HG03045 (cell line): ENCODE measurements at regions not wholly inside any gene's neighbourhood (a gene's known extent, or its start where the extent isn't known, plus 50 kb on each side); places are given as distances from the start of the nearest gene placed in this dataset.

Experiments used
- ATAC-seq: cut with Tn5 transposase; IDR thresholded peaks from one replicate; pipeline ENCODE4 v1.9.1; 2021; ENCODE audit warnings: mild to moderate bottlenecking, moderate library complexity; ENCODE audit not compliant: unreplicated experiment

DNA sequence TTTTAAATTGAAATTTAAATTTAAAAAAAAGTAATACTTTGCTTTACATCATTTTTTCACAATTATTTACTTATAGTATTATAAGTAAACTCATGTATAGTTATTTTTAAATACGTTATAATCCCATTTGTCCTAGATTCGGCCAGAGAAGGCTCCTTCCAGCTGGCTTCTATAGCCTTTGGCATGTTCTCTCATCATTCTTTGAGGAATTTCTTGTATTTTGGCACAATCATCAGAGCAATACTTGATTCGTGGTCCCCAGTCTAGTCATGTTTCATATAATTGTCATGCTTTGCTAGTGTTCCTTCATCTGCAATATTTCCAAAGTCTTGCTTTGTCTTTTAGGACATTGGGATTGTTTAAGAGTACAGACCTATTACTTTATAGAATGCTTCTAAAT is 1037.9 kb upstream of the AGA start:
- no peak for ATAC-seq

DNA sequence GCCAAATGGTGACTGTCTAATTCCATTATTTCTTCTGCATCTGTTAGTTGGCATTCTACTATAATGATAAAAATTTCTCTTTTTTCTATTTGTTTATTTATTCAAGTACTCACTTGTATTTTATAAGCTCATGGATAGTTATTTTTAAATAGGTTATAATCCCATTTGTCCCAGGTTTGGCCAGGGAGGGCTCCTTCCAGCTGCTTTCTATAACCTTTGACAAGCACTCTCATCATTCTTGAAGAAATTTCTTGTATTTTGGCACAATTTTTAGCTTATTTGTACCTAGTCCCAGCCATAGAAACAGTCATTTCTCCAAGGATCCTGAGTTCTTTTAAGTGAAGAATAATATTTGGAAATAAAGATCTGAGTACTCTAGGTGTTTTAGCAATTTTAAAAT is 1038.6 kb upstream of the AGA start:
- no peak for ATAC-seq

DNA sequence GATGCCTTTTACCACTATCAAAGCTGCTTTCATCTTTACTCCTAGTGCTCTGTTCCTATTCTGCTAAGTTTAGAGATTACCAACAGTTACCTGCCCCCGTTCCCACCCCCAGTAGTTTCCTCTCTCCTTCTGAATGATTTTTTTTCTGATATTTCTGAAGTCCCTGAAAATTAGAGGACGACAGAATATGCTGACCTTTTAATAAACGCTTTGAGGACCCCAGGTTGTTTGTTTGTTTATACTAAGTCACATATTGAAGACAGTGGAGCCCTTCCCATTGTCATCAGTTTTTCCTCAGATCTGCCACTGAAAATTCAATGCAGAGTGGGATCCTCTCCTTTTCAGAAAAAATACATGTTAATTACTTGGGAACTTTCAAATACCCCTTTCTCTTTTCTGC is 1039.3 kb upstream of the AGA start:
- no peak for ATAC-seq

DNA sequence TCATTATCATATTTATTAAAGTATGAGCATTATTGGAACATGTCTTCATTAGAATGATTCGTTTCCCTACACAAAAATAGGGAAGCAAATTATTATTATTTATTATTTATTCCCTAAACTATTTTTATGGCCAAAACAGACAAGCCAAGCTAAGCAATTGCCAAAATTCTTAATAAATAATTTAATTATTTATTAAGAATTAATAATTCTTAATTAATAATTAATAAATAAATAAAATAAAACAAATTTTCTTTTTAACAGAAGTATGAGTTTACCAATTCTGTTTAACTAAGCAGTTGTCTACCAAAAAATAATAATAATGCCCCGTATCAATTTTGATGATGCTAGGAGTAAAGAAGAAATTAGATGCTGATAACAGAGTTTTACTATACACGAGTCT is 1080.8 kb upstream of the AGA start:
- ATAC-seq = no peak

DNA sequence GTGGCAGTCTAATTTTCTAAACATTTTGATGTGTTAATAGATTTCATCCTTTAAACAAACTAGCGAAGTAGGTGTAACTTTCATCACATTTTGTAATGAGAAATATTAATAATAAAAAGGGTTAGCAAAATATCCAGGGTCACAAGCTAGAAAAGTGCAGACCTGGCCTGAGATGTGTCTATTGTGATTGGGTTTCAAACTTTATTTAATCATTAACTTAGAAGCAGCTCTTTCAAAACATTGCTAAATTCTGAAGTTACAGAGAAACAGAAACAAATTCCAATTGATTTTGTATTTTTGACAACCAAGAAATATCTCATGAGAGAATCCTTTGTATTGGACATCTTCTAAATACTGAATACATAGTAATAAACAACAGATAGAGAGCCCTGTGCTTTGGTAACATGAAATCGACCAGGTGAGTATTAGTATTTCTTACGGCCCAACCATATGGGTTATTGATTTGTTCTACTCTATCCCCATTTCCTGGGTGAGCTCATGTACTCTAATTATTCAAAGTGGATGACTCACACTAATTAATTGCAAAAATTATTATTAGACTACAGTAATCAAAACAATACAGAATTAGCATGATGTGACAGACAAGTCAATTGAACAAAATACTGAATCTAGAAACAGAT is 1093.8 kb upstream of the AGA start:
- no peak for ATAC-seq

DNA sequence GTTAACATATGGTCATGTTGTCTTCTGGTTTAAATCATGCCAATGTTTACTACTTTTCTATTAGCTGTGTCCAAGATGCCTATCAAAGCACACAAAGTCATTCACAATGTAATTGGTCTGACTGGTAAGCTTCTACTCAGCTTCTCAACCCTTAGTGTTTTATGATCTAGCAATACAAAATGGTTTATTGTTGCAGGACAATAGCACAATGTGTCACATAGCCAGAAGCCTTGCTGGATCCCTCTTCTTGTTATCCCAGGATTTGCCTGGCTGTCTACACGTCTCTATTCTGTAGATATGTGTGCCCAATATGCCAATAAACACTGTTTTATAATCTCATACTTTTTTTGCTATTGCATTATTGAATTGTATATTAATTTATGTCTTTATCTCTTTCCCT is 1111.0 kb upstream of the AGA start:
- no peak for ATAC-seq

DNA sequence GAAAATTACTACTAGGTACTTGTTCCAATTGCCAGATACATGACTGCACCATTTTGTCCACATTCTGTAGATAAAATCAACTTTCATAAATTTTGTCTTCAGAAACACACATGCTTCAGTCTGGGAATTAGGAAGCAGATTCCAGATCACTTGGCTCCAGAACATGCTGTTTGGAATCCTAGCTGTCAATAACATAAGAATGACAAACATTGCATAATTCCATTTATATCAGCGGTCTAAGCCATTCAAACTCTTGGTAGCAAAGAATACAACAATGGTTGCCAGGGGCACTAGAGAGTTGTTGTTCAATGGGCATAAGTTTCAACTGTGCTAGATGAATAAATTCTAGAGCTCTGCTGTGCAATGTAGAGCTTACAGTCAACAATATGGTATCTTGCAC is 1112.1 kb upstream of the AGA start:
- ATAC-seq = no peak

DNA sequence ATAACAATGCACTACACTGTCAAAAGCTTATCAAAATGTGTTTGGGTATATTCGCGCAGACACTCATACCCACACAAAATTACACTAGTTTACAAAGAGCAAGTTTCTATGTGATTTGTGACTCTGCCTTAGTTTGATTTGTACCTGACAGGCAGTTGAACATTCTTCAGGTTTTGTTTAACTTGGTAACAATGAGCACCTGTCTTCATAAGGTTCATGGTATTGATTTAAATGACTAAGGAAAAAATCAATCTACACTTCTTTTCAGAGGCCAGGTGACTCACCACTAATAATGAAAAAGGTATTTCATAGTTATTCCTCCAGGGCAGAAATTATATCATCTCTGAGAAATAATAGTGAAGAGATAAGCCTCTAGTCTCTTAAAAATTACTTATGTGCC is 1114.6 kb upstream of the AGA start:
- ATAC-seq = no peak

DNA sequence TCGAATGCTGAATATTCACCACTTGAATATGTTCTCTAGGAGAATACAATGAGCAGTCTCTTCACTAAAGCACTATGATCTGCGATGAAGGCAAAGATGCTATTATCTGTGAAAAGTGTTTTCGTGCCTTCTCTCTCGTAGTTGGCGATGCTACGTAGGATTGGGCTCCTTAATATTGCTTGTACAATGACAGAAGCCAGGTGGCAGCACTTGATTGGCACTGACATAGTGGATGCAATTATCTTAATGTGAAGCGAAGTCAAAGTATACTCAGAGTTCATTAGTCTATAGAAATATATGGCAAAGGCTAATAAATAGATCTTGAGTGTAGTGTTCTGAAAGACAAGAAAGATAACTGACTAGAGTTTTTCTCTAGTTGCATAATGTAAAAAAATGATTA is 1135.7 kb upstream of the AGA start:
- ATAC-seq = no peak

DNA sequence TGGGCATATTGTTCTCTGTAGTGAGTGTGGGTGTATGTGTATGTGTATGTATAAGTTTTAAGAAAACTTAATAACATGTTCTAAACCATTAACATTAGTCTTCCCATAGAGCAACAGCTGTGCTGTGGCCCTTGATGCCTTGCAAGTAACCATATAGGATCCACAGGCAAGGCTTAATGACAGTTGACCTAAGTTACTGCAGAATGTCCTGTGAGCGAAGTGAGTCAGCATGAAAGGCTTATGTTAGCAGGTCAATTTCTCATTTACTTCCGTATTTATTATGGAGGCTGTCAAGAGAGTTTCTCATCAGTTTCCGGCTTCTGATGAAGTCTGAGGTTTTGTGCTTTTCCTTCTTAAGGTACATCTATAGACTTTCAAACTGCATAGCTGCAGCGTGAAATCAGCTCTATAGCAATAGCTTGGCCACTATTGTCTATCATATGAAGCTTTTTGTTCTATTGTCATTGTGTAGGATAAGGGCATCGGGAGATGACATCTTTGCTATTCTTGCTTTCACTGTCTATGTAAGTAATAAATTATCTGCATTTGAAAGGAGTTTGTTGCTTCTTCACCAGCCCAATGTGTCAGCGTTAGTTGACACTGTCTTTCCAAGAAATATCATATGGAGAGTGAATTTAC is 1153.4 kb upstream of the AGA start:
- no peak for ATAC-seq

DNA sequence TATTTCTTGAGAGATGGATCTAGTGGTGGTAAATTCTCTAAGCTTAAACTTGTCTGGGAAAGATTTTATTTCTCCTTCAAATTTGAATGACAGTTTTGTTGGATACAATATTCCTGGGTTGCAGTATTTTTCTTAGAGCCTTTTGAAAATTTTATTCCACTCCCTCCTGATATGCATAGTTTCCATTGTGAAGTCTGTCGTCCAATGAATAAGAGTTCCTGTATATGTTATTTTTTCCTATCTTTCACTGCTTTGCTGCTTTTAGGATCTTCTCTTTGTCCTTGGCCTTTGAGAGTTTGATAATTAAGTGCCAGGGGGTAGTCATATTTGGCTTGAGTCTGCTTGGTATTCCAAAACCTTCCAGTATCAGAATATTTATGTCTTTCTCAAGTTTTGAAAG is 1156.4 kb upstream of the AGA start:
- no peak for ATAC-seq

DNA sequence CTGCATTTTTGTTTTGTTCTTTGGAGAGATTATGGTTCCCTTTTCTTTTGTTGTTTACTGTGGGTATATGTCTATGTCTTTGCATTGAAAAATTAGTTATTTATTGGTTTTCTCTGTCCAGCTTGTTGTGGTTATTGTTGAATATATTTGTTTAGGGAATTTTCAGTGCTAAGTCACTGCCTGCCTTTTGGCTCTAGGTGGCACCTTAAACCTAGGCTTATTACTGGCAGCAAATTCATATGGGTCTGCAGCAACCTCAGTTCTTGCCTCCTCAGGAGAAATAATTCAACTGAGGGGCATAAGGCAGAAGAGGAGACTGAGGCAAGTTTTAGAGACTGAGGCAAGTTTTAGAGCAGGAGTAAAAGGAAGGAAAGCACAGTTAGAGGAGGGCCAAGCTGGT is 1157.3 kb upstream of the AGA start:
- no peak for ATAC-seq

DNA sequence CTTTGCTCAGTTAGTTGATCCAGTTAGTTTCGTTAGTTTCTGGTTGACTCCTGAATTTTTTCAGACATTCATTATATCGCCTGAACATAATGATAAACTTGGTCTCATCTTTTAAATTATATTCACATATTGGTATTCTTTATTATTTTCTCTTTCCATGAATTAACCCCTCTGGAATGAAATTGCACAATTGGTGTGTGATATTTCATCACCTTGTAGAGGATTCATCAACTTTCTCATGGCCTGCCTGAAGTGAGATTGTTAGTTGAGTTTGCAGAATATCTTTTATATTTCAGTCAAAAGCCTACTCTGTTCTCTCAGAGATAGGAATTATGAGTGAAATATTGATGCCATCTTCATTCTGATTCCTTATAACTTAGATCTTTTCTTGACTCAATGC is 1160.6 kb upstream of the AGA start:
- ATAC-seq = no peak

DNA sequence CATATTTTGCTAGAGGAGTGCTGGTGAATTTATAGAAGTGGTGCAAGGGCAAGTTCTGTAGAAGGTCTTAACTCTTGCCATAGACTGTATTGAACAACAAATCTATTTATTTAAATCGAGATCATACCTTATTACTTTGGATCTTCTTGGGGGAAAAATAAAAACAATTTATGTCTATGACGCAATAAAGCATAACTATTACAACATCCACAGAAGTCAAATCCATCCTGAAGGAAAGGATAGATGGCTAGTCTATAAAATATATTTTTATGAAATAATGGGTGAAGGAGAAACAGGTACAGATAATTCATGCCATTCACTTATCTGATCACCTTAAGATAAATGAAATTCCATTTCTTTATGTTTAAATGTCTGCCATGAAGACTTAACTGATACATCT is 1168.8 kb upstream of the AGA start:
- no peak for ATAC-seq

DNA sequence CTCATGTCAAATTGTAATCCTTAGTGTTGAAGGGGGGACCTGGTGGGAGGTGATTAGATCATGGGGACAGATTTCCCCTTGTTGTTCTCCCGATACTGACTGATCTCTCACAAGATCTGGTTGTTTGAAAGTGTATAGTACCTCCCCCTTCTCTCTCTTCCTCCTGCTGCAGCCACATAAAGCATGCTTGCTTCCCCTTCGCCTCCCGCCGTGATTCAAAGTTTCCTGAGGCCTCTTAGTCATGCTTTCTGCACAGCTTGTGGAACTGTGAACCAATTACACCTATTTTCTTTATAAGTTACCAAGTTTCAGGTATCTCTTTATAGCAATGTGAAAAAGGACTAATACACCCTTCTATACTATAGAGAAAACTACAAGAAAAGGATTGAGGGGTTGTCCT is 1170.5 kb upstream of the AGA start:
- ATAC-seq = no peak

DNA sequence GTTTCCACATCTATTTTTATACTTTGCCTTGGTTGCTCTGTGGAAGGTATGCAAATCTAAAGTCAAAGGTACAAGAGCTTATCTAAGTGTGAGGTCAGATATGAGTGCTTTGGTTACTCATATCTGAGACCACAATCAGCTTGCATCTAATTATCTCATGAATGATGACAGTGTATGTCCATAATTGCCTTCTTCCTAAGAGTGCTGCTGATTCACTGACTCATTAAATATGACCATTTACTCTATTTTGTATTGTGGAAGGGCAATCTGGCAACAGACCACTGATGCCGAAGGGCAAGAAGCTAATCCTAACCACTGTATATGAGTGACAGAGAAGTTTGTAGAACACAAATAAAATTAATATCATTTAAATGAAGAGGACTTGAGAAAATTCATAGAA is 1190.2 kb upstream of the AGA start:
- ATAC-seq = no peak

DNA sequence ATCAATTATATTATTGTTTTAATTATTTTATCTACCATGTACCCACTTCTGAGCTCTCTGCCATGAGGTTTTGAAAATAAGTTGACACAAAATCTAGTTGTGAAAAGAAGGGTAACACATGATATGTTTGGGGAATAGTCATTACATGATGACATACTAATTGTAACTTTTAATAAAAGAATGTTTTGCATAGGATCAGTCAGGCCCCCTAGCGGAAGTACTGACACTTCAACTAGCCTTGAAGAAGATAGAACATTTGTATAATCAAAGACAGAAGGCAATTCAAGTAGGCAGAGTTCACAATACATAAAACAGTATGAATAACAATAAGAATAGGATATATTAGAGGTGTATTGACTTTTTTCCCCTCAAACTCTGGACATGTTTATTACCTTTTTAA is 1191.0 kb upstream of the AGA start:
- no peak for ATAC-seq

DNA sequence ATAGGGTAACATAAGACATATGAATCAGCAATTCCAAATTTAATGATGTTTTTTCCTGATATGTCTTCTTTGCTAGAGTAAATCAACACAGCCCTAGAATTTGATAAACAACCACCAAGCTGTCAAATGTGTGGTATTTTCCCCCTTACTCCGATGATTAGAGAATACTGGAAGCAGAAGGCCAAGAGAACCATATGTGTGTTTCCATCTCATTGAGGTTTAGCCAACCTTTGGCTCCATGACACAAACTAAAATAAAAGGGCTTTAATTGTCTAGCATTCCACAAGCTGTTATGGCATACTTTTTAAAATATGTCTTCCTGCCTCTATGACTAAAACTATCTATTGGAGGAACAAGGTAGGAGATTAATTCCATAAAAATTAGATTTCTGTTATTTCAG is 1222.4 kb upstream of the AGA start:
- no peak for ATAC-seq

DNA sequence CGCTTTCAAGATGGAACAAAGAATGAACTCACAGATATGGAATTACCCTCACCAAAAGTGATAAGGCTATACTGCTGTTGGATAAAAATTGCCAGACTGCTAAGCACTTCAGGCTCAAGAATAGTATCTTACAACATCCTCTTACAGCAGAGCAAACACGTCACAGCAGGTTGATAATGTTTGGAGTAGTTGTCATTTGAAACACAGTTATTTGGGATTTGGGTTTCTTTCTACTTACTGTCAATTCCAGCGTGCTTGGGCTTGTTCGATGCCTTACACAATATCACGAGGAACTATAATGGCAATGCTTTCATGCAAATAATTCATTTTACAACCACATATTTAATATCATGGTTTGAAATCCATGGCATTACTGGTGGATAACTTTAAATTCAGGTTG is 1223.7 kb upstream of the AGA start:
- no peak for ATAC-seq

DNA sequence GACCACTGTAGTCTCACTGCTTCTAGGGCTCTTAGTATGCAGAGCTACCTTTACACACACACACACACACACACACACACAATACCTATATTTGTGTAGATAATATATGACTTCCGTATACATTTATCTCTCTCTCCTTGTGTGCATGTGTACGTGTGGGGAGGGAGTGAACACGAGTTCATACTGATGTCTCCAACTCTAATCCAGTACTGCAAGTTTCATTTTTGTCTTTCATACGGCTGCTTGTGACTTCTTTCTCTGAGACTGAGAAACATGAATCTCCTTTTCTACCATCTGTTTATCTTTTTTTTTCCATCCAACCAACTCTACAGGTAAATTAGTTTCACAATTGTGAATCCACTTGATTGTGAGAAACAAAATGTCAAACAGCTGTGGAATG is 1229.5 kb upstream of the AGA start:
- no peak for ATAC-seq

DNA sequence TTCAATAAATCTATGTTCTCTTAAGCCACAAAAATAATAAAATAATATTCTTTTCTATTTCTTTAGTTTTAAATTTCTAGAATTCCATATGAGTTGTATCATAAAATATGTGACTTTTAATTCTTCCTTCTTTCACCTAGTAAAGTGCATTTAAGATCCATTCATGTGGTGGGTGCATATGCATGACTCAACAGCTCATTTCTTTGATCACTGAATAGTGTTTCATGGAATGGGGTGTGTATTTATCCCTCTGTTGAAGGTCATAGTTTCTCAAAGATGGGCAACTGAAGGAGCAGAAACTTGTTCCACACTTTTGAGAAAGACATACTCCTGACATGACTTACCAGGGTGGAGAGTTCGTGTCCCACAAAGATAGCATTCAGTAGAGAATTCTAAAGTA is 1230.3 kb upstream of the AGA start:
- no peak for ATAC-seq

DNA sequence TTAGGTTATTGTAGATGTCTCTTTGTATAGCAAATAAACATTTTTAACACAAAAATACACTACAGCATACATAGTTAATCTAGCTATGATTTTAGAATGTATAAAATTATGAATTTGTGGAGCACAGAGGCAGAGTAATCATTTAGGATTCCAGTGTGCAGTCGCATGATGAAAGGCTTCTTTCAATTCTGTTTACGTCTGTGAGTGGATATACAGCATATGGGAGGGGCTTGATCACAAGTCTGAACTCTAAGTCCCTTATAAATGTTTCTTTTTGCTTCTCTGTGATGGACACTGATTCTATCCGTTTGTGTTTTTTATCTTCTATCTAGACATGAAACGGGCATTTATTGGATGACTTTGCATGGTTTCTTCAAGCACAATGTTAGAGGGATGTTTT is 1239.6 kb upstream of the AGA start:
- no peak for ATAC-seq

DNA sequence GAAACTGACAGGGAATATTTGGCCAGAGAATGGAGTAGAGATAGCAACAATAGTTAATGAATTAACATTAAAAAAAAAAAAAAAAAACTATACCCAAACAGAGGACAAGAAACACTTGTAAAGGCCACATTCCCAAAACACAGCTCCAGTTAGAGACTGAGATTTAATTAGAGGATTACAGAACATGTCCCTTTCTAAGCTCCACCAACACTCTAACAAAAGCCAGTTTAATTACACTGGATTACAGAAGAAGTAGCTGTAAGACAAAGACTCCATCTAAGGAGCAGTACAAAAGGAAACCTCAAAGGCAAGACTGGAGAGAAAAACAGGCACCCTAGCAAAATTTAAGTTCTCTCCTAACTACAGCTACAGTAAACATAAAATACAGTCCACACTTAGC is 1247.7 kb upstream of the AGA start:
- ATAC-seq = no peak
